Left renal cortex interstitium (tissue), 4 donors: ENCODE measurements at regions not wholly inside any gene's neighbourhood (a gene's known extent, or its start where the extent isn't known, plus 50 kb on each side); places are given as distances from the start of the nearest gene placed in this dataset.
"Not testable (repeated sequence)": the region's sequence is repeated elsewhere in the genome, so short reads cannot be mapped to it uniquely, and the experiment has no call there.

Experiments used
- DNase-seq, 4 donors: peaks; one replicate each; pipeline ENCODE4 v3.0.0-alpha.2; 2013; ENCODE audit warnings: low read depth in 4 of 4, low spot score in 2 of 4, missing footprints in 1 of 4

DNA sequence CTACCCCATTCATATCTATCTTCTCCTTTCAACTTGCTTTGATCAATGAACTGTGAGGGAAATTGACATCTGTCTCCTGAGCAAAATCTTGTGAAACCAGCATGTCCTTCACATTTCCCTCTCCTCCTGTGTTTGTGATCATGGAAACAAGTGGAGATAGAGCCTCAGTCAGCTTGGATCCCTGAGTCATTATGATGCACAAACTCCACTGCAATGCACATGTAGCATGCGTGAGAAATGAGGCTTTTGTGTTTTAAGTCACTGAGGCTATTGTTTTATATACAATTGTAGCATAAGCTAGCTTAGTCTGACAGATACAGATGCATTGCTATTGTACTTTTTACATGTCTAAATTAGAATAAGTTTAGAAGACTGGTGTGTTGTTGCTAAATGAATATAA lies 85.2 kb upstream of the HNMT start:
- DNase-seq, result no peak

- DNase-seq, result no peak
Observed at GRCh38 chr2:137881711-137882110, 82.6 kb upstream of the HNMT start.

- no peak for DNase-seq
Observed at GRCh38 chr2:137886083-137886831, 78.0 kb upstream of the HNMT start.

DNA sequence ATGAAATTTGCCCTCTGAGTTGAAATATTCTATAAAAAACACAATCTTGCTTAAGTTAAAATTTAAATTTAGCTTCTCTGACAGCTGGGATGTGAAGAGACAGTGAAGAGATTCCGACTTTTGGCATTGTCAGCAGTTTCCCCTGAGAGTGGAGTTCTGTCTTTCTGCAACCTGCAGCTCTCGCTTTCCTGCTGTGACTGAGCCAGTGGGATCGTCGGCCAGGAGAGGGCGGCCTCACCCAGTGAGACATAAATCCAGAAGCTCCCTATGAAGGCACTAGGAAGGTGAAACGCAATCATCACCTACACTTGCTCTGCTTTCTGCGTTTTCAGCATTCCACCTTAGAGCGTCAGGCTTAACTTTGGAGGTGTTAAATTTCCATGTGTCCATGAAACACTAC lies 75.4 kb upstream of the HNMT start:
- DNase-seq, result no peak

DNA sequence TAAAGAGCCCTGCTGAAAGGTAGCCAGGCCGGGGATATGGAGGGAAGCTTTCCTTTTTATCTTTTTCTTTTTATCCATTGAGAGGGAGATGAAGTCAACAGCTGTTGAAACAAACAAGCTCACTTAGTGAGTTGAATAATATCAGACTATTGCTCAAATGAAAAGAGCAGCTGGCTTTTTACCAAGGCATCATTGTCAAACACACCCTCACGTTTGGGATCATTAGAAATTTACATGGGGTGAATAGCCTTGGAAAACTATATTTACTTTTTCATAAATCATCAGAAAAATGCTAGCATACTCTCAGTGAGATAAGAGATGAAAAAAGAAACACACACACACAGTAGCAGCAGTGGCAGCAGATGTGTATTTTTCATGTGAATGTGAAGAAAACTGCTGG lies 71.5 kb upstream of the HNMT start:
- DNase-seq, result no peak

DNA sequence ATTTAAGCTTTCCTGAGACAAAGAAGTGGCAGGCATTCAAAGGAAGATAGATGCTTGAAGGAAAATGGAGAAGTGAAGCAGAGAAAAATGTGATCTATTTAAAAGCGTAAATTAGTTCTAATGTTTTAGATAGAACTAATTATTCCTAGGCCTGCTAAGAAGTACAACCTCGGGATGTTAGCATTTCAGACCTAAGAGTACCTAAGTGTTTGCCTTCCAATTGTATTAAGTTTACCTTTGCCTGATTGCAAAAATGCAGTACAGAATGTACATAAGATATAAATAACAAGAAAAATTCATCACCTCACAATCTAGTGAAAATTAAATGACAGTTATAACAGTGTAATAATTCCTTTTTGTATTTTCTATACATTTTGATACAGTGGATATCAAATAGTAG lies 71.1 kb upstream of the HNMT start:
- DNase-seq, result no peak

DNA sequence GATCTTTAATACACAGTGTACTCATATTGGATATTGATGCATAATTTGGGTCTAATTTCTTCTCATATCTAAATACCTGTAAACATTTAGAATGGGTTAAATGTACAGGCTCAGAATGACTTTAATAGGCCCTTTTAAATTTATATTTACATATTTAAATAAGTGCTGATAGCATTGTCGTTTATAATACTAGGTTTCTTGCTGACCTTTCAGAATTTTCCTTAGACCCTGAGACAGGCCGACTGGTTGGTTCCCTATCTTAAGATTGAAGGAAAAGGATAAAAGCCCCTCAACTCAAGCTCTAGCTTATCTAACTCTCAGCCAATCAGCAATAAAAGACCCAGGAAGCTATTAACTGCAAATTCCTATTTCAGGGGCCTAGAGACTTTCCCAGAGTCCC lies 67.8 kb upstream of the HNMT start:
- DNase-seq, result no peak

- no peak for DNase-seq
Observed at GRCh38 chr2:137897082-137897481, 67.2 kb upstream of the HNMT start.

DNA sequence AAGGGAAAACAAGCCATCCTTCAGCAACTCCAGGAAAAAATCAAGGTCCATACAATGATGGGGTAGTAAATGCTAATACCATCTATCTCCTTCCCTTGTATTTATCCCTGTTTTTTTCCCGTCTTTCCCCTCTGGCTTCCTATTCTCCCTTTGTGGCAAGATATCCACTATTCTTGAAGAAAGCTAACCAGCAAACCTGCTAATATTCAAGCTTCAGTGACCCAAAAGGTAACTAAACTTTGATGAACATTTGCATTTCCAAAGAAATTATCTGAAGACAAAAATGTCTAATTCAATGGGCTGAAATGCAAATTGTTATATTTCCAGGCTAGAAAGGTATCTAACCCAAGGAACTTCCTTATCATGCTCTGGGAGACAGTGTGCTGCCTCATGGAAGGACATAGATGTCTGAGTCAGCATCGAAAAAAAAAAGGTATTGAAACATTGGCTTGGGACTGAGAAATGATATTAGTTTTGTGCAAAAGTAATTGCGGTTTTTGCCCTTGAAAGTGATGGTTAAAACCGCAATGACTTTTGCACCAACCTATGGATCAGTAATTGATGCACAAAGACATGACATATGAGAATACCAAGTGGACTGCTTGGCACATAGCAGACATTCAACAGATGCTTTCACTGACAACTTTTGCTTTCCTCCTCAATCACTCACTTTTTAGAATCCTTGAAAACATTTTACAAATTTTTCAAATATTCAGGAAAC lies 63.7 kb upstream of the HNMT start:
- no peak for DNase-seq

DNA sequence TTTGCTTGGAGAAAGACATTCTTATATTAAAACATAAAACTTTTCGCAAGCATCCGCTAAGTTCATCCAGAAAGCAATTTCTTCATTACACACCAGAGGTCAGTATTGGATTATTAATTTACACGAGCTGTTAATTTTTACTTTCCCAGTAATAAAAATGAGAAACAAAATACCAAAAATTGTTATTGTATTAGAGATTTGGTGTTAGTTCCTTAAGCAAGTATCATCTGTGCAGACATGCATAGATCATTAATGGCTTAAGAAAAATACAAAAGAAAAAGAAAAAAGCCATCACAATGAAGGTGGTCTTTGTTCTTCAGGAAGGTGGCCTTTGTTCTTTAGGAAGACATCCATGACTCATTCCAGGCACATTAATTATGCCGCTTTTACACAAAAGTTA lies 53.6 kb upstream of the HNMT start:
- DNase-seq, result peak in 1 of 4 donors; percentile 2

GRCh38 chr2:137912371-137912770 lies 51.9 kb upstream of the HNMT start:
- DNase-seq, result no peak

- DNase-seq, result no peak
Observed at GRCh38 chr2:137913169-137913568, 51.1 kb upstream of the HNMT start.

DNA sequence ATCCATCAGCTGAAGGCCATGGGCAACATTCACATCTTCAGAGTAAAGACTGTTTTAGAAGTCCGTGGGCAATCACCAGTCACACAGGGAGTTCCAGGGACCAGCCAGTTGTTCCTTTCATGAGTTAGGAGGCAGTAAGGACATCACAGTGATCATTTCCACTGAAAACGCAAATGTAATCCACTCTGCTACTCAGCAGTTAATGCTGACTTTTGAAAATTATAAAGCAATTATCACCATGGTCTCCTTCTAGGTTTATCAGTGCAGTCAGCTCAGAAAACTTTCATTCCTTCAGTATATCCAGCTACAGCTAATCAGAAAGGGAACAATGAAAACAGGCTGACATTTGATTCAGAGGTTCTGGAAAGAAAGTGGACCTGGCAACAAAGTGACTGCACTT lies 50.6 kb upstream of the HNMT start:
- not testable (repeated sequence) for DNase-seq
